Activated CD8-positive, alpha-beta memory T cell treated with anti-CD3 and anti-CD28 coated beads for 36 hours (primary cell): ENCODE measurements at regions not wholly inside any gene's neighbourhood (a gene's known extent, or its start where the extent isn't known, plus 50 kb on each side); places are given as distances from the start of the nearest gene placed in this dataset.

Experiments used
- CTCF ChIA-PET: fragments of 350-600 bp; sonication (Branson Sonifier 250); formaldehyde crosslinking; loops from one replicate; lab custom pipeline; 2021; ENCODE audit warnings: antibody characterized with exemption; lab: Charles Lee
- POLR2A ChIA-PET: fragments of 350-600 bp; sonication (Branson Sonifier 250); formaldehyde crosslinking; loops from one replicate; lab custom pipeline; 2021; ENCODE audit warnings: antibody characterized with exemption; lab: Charles Lee

GRCh38 chr13:50071379-50071778 is 56.1 kb downstream of the KCNRG start:
- ChIA-PET CTCF (no interaction called here), POLR2A (no interaction called here)

GRCh38 chr13:50072676-50073075 is 57.4 kb downstream of the KCNRG start:
- POLR2A ChIA-PET: no interaction called here
- CTCF ChIA-PET: no interaction called here

GRCh38 chr13:50073340-50073739 is 58.1 kb downstream of the KCNRG start:
- CTCF ChIA-PET: no interaction called here

GRCh38 chr13:50074843-50075242 is 59.6 kb downstream of the KCNRG start:
- ChIA-PET CTCF (interaction anchor here (1.4 kb wide), 1 partner anchor 77 kb away, joined by 3 read pairs; no protein-coding TSS in a partner anchor), POLR2A (no interaction called here)

More at GRCh38 chr13:50073340-50073739, 58.1 kb downstream of the KCNRG start:
- POLR2A ChIA-PET: no interaction called here

GRCh38 chr13:50075619-50076097 is 60.4 kb downstream of the KCNRG start:
- POLR2A ChIA-PET: interaction anchor here (0.7 kb wide), 1 partner anchor 166 kb away, joined by 13 read pairs; no protein-coding TSS in a partner anchor

GRCh38 chr13:50077431-50077830 is 62.2 kb downstream of the KCNRG start:
- ChIA-PET CTCF (no interaction called here), POLR2A (no interaction called here)

More at GRCh38 chr13:50075619-50076097, 60.4 kb downstream of the KCNRG start:
- CTCF ChIA-PET: interaction anchor here (1.4 kb wide), 1 partner anchor 78 kb away, joined by 3 read pairs; no protein-coding TSS in a partner anchor

GRCh38 chr13:50078231-50078894 is 63.1 kb downstream of the KCNRG start:
- CTCF ChIA-PET: no interaction called here
- POLR2A ChIA-PET: interaction anchor here (6.9 kb wide), 1 partner anchor 48 kb away, joined by 73 read pairs; no protein-coding TSS in a partner anchor

GRCh38 chr13:50078895-50079654 is 63.8 kb downstream of the KCNRG start:
- POLR2A ChIA-PET: interaction anchor here (6.9 kb wide), 1 partner anchor 47 kb away, joined by 73 read pairs; no protein-coding TSS in a partner anchor
- CTCF ChIA-PET: interaction anchor here (0.7 to 3.9 kb wide), 3 partner anchors 47 to 102 kb away, joined by 3 to 19 read pairs (median 4); partner anchors contain the start of gene TRIM13

- ChIA-PET CTCF (interaction anchor here (0.7 to 3.9 kb wide), 3 partner anchors 50 to 102 kb away, joined by 3 to 19 read pairs (median 9); partner anchors contain the start of gene TRIM13), POLR2A (interaction anchor here (0.7 to 6.9 kb wide), 2 partner anchors 46 to 122 kb away, joined by 4 to 73 read pairs; no protein-coding TSS in a partner anchor)
Measured at GRCh38 chr13:50079655-50080202, 64.5 kb downstream of the KCNRG start.

GRCh38 chr13:50080203-50080910 is 65.1 kb downstream of the KCNRG start:
- ChIA-PET CTCF (interaction anchor here (0.7 to 3.9 kb wide), 4 partner anchors 47 to 103 kb away, joined by 3 to 19 read pairs (median 6); partner anchors contain the start of gene TRIM13), POLR2A (interaction anchor here (0.7 to 6.9 kb wide), 4 partner anchors 46 to 130 kb away, joined by 4 to 73 read pairs (median 12); partner anchors contain the start of gene TRIM13)

- ChIA-PET POLR2A (interaction anchor here (3.4 to 6.9 kb wide), 2 partner anchors 45 to 84 kb away, joined by 20 to 73 read pairs; partner anchors contain the start of gene TRIM13), CTCF (interaction anchor here (1.5 to 3.9 kb wide), 4 partner anchors 44 to 84 kb away, joined by 3 to 19 read pairs (median 6); partner anchors contain the start of gene TRIM13)
Measured at GRCh38 chr13:50080911-50081678, 65.9 kb downstream of the KCNRG start.

GRCh38 chr13:50081679-50082425 is 66.6 kb downstream of the KCNRG start:
- CTCF ChIA-PET: interaction anchor here (1.1 to 3.9 kb wide), 5 partner anchors 43 to 154 kb away, joined by 3 to 19 read pairs (median 4); partner anchors contain the start of gene TRIM13
- POLR2A ChIA-PET: interaction anchor here (3.4 to 6.9 kb wide), 2 partner anchors 44 to 85 kb away, joined by 20 to 73 read pairs; partner anchors contain the start of gene TRIM13

- POLR2A ChIA-PET: interaction anchor here (3.4 to 6.9 kb wide), 2 partner anchors 43 to 86 kb away, joined by 20 to 73 read pairs; partner anchors contain the start of gene TRIM13
- CTCF ChIA-PET: interaction anchor here (1.1 to 3.9 kb wide), 3 partner anchors 42 to 154 kb away, joined by 3 to 19 read pairs (median 3); partner anchors contain the start of gene TRIM13
Measured at GRCh38 chr13:50082426-50083281, 67.4 kb downstream of the KCNRG start.

- ChIA-PET POLR2A (interaction anchor here (6.9 kb wide), 1 partner anchor 41 kb away, joined by 73 read pairs; no protein-coding TSS in a partner anchor), CTCF (interaction anchor here (0.6 to 1.5 kb wide), 7 partner anchors 10 to 1451 kb away, joined by 3 to 7 read pairs (median 3); partner anchors contain the start of gene TRIM13)
Measured at GRCh38 chr13:50085063-50085462, 69.8 kb downstream of the KCNRG start.

- ChIA-PET POLR2A (interaction anchor here (0.6 kb wide), 1 partner anchor 825 kb away, joined by 3 read pairs; no protein-coding TSS in a partner anchor), CTCF (no interaction called here)
Measured at GRCh38 chr13:50089633-50090032, 74.4 kb downstream of the KCNRG start.
